H1 (cell line): ENCODE measurements at regions not wholly inside any gene's neighbourhood (a gene's known extent, or its start where the extent isn't known, plus 50 kb on each side); places are given as distances from the start of the nearest gene placed in this dataset.

Experiments
- SIN3A ChIP-seq, 2 experiments: IDR thresholded peaks in 1 of 2; conservative IDR thresholded peaks in 1 of 2; 2 replicates each; pipeline ENCODE4 v1.6.1; 2011 to 2012; ENCODE audit warnings: low read length in 2 of 2, improper control_type of control experiment in 1 of 2, low read depth in 1 of 2, mild to moderate bottlenecking in 1 of 2
- SIX5 ChIP-seq: IDR thresholded peaks from 2 replicates; pipeline ENCODE4 v1.6.1; 2011; ENCODE audit warnings: mild to moderate bottlenecking, low read depth, low read length

DNA sequence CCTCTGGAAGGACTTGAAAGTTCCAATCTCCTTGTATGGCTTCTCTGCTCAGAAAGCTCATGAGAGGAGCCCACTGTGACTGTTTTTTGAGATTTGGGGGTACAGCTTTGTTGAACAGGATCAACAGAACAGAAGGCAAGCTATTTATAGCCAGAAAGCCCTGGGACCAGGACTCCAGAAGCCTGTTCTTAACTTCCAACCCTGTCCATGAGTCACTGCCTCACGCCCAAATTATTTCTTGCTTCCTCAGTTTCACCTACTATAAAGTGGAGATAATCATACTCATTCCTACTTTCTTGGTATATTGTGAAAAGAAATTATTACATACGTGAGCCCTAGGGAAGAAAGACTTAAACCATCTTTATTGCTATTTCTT lies 100.9 kb upstream of the MARCKS start (continued):
- no peak for TF ChIP-seq SIN3A (conservative IDR thresholded peaks at IDR 0.05 in 1 of 2, IDR thresholded peaks at IDR 0.05 in 1 of 2; ENCODE audit: low read depth in 1 of 2, low read length in 2 of 2)
- no peak for TF ChIP-seq SIX5
- TF ChIP-seq, all 59 proteins: peak for 0
